ENCODE measurements at regions not wholly inside any gene's neighbourhood (a gene's known extent, or its start where the extent isn't known, plus 50 kb on each side); places are given as distances from the start of the nearest gene placed in this dataset.
A peak's percentile ranks its signal among the peaks of the same experiment; 100 is the strongest.

- TF ChIP-seq, protein P1, sequence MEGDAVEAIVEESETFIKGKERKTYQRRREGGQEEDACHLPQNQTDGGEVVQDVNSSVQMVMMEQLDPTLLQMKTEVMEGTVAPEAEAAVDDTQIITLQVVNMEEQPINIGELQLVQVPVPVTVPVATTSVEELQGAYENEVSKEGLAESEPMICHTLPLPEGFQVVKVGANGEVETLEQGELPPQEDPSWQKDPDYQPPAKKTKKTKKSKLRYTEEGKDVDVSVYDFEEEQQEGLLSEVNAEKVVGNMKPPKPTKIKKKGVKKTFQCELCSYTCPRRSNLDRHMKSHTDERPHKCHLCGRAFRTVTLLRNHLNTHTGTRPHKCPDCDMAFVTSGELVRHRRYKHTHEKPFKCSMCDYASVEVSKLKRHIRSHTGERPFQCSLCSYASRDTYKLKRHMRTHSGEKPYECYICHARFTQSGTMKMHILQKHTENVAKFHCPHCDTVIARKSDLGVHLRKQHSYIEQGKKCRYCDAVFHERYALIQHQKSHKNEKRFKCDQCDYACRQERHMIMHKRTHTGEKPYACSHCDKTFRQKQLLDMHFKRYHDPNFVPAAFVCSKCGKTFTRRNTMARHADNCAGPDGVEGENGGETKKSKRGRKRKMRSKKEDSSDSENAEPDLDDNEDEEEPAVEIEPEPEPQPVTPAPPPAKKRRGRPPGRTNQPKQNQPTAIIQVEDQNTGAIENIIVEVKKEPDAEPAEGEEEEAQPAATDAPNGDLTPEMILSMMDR (IDR thresholded peaks at IDR 0.05; ENCODE audit: insufficient read depth, low read depth, low read length) = no peak
- DNase-seq (ENCODE audit: low read depth) = no peak
- Histone ChIP-seq H3K27me3 (ENCODE audit: control insufficient read depth, insufficient read depth, low read length) (no peaks in the 10 kb centered on the region), H3K36me3 (ENCODE audit: control insufficient read depth, insufficient read depth, low read length) (no peaks in the 10 kb centered on the region), H3K4me3 (ENCODE audit: low read depth, low read length) (no peak overlapping the region)
- ChIA-PET POLR2A (no interaction called here), CTCF (no interaction called here)
These were observed 548.8 kb downstream of the FGF9 start for GRCh38 chr13:22219709-22220108.

DNA sequence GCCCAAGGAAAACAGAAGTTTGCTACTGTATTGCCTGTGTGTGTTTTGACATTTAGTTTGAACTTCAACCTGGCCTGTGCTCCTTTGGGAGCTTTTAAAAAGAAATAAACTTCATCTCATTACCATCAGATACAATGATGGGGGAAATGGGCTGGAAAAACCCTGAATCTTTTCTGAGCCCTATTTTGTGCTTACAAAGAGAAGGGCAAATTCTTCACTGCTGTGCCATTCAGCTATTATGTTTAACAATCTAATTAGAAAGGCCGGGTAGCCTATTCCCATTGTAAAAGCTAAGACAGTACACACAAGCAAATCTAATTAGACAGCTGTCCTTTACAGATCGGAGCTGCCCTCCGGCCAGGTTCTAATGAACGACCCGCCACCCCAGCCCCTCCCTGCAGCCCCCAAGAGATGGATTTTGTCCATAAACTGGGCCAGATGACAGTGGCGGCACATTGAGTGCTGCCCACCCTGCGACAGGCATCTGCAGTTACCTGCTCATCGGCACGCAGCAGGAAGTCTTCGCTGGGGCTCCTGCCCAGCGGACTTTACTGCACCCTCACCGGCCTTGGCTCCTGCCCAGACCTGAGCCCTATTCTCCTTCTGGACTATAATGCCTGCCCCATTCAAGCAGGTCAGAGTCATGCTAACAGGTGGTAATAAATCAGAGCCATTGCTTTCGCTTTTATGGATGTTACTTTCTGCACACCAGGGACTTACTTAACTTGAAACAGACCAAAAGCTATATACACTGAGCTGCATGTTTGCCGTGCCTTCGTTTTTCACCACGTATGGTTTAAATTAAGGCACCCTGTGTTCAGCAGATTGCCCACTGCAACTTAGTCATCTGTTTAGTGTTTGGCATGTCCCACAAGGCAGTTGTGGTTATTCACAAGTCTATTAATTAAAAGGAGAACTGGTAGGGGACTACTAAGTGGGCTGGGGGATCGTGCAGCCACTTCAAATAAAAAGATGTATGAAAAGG lies 549.6 kb downstream of the FGF9 start:
- H3K36me3 ChIP-seq (ENCODE audit: control insufficient read depth, insufficient read depth, low read length) = no peaks in the 10 kb centered on the region
- H3K27me3 ChIP-seq (ENCODE audit: control insufficient read depth, insufficient read depth, low read length) = no peaks in the 10 kb centered on the region
- no peak overlapping the region for H3K4me3 ChIP-seq (ENCODE audit: low read depth, low read length)
- peak; percentile 39 for DNase-seq (ENCODE audit: low read depth)
- POLR2A ChIA-PET = no interaction called here
- CTCF ChIA-PET = no interaction called here
- TF ChIP-seq, protein P1 (IDR thresholded peaks at IDR 0.05; ENCODE audit: insufficient read depth, low read depth, low read length) = no peak

DNA sequence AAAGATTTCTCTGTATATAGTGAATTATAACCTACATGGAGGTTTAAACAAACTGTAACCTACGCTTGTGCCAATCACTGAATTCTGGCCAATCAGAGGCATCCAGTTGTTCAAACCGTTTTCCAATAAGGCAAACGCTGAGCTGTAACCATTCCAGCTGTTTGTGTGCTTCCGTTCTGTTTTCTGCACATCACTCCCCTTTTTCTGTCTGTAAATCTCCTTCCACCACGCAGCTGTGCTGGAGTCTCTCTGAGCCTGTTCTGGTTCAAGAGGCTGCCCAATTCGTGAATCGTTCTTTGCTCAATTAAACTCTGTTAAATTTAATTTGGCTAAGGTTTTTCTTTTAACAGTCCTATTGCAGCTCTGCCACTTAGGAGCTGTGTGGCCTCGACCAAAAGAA lies 552.5 kb downstream of the FGF9 start:
- H3K4me3 ChIP-seq (ENCODE audit: low read depth, low read length) = no peak overlapping the region
- ChIA-PET POLR2A (no interaction called here), CTCF (interaction anchor here (0.9 kb wide), 1 partner anchor 12 kb away, joined by 4 read pairs; no protein-coding TSS in a partner anchor)
- TF ChIP-seq, protein P1 (IDR thresholded peaks at IDR 0.05; ENCODE audit: insufficient read depth, low read depth, low read length) = no peak
- no peak for DNase-seq (ENCODE audit: low read depth)
- no peaks in the 10 kb centered on the region for H3K27me3 ChIP-seq (ENCODE audit: control insufficient read depth, insufficient read depth, low read length)
- no peaks in the 10 kb centered on the region for H3K36me3 ChIP-seq (ENCODE audit: control insufficient read depth, insufficient read depth, low read length)

DNA sequence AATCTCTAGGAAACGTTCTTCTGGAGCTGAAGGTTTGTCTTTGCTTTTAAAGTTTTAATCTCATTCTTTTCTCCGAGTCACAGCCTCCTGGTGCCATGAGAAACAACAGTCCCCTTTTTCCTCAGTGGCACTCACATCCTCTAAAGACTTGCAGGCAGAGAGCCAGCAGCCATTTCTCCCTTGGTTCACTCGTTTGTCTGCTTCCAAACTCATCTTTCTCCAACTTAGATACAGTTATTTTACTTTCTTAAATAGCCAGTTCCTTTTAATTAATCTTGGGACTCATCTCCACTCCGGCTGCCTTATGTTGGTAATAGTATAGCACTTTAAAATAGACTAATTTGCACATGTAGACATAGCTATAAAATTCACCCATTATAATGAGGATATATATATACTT lies 555.2 kb downstream of the FGF9 start:
- ChIA-PET CTCF (no interaction called here), POLR2A (no interaction called here)
- no peaks in the 10 kb centered on the region for H3K36me3 ChIP-seq (ENCODE audit: control insufficient read depth, insufficient read depth, low read length)
- DNase-seq (ENCODE audit: low read depth) = no peak
- TF ChIP-seq, protein P1 (IDR thresholded peaks at IDR 0.05; ENCODE audit: insufficient read depth, low read depth, low read length) = no peak
- H3K27me3 ChIP-seq (ENCODE audit: control insufficient read depth, insufficient read depth, low read length) = no peaks in the 10 kb centered on the region
- no peak overlapping the region for H3K4me3 ChIP-seq (ENCODE audit: low read depth, low read length)

GRCh38 chr13:22227895-22228294 lies 557.0 kb downstream of the FGF9 start:
- TF ChIP-seq, protein P1 (IDR thresholded peaks at IDR 0.05; ENCODE audit: insufficient read depth, low read depth, low read length) = no peak
- DNase-seq (ENCODE audit: low read depth) = no peak
- POLR2A ChIA-PET = no interaction called here

More at GRCh38 chr13:22227895-22228294, 557.0 kb downstream of the FGF9 start:
- Histone ChIP-seq H3K36me3 (ENCODE audit: control insufficient read depth, insufficient read depth, low read length) (no peaks in the 10 kb centered on the region), H3K4me3 (ENCODE audit: low read depth, low read length) (no peak overlapping the region), H3K27me3 (ENCODE audit: control insufficient read depth, insufficient read depth, low read length) (no peaks in the 10 kb centered on the region)
- CTCF ChIA-PET = no interaction called here

All from BJ (cell line).